GM20000 (cell line): ENCODE measurements at regions not wholly inside any gene's neighbourhood (a gene's known extent, or its start where the extent isn't known, plus 50 kb on each side); places are given as distances from the start of the nearest gene placed in this dataset.

ENCODE experiments used
- DNase-seq: peaks from one replicate; pipeline ENCODE4 v3.0.0; 2012; ENCODE audit warnings: low spot score
- CTCF ChIP-seq: IDR thresholded peaks from 2 replicates; pipeline ENCODE4 v1.5.1; 2012; ENCODE audit warnings: mild to moderate bottlenecking, control low read depth; ENCODE audit errors: extremely low read depth, missing control alignments

GRCh38 chr9:78669591-78669990 lies 372.7 kb downstream of the PSAT1 start:
- no peak for DNase-seq
- TF ChIP-seq CTCF = no peak

GRCh38 chr9:78671785-78672184 lies 374.9 kb downstream of the PSAT1 start:
- no peak for TF ChIP-seq CTCF
- no peak for DNase-seq

GRCh38 chr9:78674874-78675273 lies 377.9 kb downstream of the PSAT1 start:
- no peak for DNase-seq
- no peak for TF ChIP-seq CTCF

GRCh38 chr9:78676009-78676408 lies 379.1 kb downstream of the PSAT1 start:
- no peak for TF ChIP-seq CTCF
- no peak for DNase-seq

- no peak for DNase-seq
- TF ChIP-seq CTCF = no peak
Observed at GRCh38 chr9:78676623-78677022, 379.7 kb downstream of the PSAT1 start.

GRCh38 chr9:78677326-78677725 lies 380.4 kb downstream of the PSAT1 start:
- DNase-seq = no peak
- no peak for TF ChIP-seq CTCF

GRCh38 chr9:78678877-78679276 lies 382.0 kb downstream of the PSAT1 start:
- DNase-seq = no peak
- TF ChIP-seq CTCF = no peak
